MM.1S (cell line): ENCODE measurements at regions not wholly inside any gene's neighbourhood (a gene's known extent, or its start where the extent isn't known, plus 50 kb on each side); places are given as distances from the start of the nearest gene placed in this dataset.

ENCODE experiments used
- DNase-seq: peaks from one replicate; pipeline ENCODE4 v3.0.0-alpha.2; 2015
- H2AFZ ChIP-seq: fragments of 300-600 bp; sonication (generic); 2 replicates; pipeline ENCODE4 v1.6.0; 2016; ENCODE audit warnings: antibody characterized with exemption, low read length
- H3F3A ChIP-seq: fragments of 300-600 bp; sonication (generic); 2 replicates; pipeline ENCODE4 v1.6.1; 2016; ENCODE audit warnings: mild to moderate bottlenecking, antibody characterized with exemption, low read length, moderate library complexity, mixed read lengths; ENCODE audit not compliant: insufficient read depth
- H3K27ac ChIP-seq: fragments of 300-600 bp; sonication (generic); 2 replicates; pipeline ENCODE4 v1.5.1; 2016; ENCODE audit warnings: mild to moderate bottlenecking, low read length
- H3K27me3 ChIP-seq: fragments of 300-600 bp; sonication (generic); replicated peaks from 2 replicates; pipeline ENCODE4 v1.6.0; 2016; ENCODE audit warnings: low read length; ENCODE audit not compliant: insufficient read depth
- H3K36me3 ChIP-seq: fragments of 300-600 bp; sonication (generic); replicated peaks from 2 replicates; pipeline ENCODE4 v1.6.1; 2016; ENCODE audit warnings: mild to moderate bottlenecking, low read length, mixed read lengths; ENCODE audit not compliant: insufficient read depth
- H3K4me1 ChIP-seq: fragments of 300-600 bp; sonication (generic); 2 replicates; pipeline ENCODE4 v1.6.1; 2016; ENCODE audit warnings: low read length, mixed read lengths
- H3K4me2 ChIP-seq: fragments of 300-600 bp; sonication (generic); 2 replicates; pipeline ENCODE4 v1.6.0; 2016; ENCODE audit warnings: low read depth, low read length
- H3K4me3 ChIP-seq: fragments of 300-600 bp; sonication (generic); 2 replicates; pipeline ENCODE4 v1.5.1; 2016; ENCODE audit warnings: low read length, mixed read lengths
- H3K79me2 ChIP-seq: fragments of 300-600 bp; sonication (generic); 2 replicates; pipeline ENCODE4 v1.6.1; 2016; ENCODE audit warnings: mixed run types, low read length, mixed read lengths
- H3K9ac ChIP-seq: fragments of 300-600 bp; sonication (generic); 2 replicates; pipeline ENCODE4 v1.6.1; 2016; ENCODE audit warnings: low read length, mixed read lengths
- H3K9me2 ChIP-seq: fragments of 300-600 bp; sonication (generic); replicated peaks from 2 replicates; pipeline ENCODE4 v1.6.1; 2016; ENCODE audit warnings: mild to moderate bottlenecking, low read length, mixed read lengths; ENCODE audit not compliant: insufficient read depth
- H3K9me3 ChIP-seq: fragments of 300-600 bp; sonication (generic); replicated peaks from 2 replicates; pipeline ENCODE4 v1.6.1; 2016; ENCODE audit warnings: mild to moderate bottlenecking, low read length, mixed read lengths; ENCODE audit not compliant: insufficient read depth
- H4K20me1 ChIP-seq: fragments of 300-600 bp; sonication (generic); 2 replicates; pipeline ENCODE4 v1.6.1; 2016; ENCODE audit warnings: mild to moderate bottlenecking, low read length, moderate library complexity, mixed read lengths; ENCODE audit not compliant: insufficient read depth
- EZH2 ChIP-seq: fragments of 300-600 bp; sonication (generic); optimal IDR thresholded peaks from 2 replicates; pipeline ENCODE3; 2017; ENCODE audit warnings: low read depth, mild to moderate bottlenecking, antibody characterized with exemption, low read length, mixed read lengths
- EZH2phosphoT487 ChIP-seq: fragments of 300-600 bp; sonication (generic); IDR thresholded peaks from 2 replicates; pipeline ENCODE4 v1.6.1; 2018; ENCODE audit warnings: antibody characterized with exemption, low read length
- TF ChIP-seq, protein P1 (sequence below): fragments of 300-600 bp; sonication (generic); IDR thresholded peaks from 2 replicates; pipeline ENCODE4 v1.5.1; 2016; ENCODE audit warnings: antibody characterized with exemption, low read length, mixed read lengths

DNA sequence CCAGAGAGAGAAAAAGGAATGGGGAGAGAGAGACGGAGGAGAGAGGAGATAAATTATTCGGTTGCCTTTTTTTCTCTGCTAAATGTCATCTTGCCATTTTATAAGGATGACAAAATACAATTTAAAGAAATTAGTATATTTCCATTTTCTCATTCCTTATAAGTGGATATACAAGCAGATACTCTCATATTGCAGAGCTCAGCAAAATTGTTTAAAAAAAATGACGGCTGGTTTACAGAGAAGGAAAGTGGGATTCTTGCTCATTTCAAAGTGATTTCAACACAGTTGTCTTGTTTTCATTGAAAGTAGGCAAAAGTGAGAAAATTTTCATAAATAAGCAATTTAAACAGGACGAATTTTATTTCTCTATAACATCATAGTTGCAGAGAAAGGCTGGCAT, 641.9 kb upstream of the CDH6 start:
- H3K79me2 ChIP-seq, result no peaks in the 10 kb centered on the region
- H3F3A ChIP-seq, result no peaks in the 10 kb centered on the region
- no peak overlapping the region for H2AFZ ChIP-seq
- H3K9me2 ChIP-seq, result no peaks in the 10 kb centered on the region
- no peak for DNase-seq
- H3K36me3 ChIP-seq, result no peaks in the 10 kb centered on the region
- no peaks in the 10 kb centered on the region for H3K9me3 ChIP-seq
- no peak overlapping the region for H3K4me3 ChIP-seq
- H3K27me3 ChIP-seq, result no peaks in the 10 kb centered on the region
- no peak overlapping the region for H3K27ac ChIP-seq
- H4K20me1 ChIP-seq, result no peaks in the 10 kb centered on the region; the same call in 1 of the 2 replicates
- no peaks in the 10 kb centered on the region for H3K4me1 ChIP-seq
- no peak overlapping the region for H3K4me2 ChIP-seq
- H3K9ac ChIP-seq, result no peak overlapping the region
- TF ChIP-seq EZH2phosphoT487 (no peak), EZH2 (no peak)
- TF ChIP-seq, protein P1, sequence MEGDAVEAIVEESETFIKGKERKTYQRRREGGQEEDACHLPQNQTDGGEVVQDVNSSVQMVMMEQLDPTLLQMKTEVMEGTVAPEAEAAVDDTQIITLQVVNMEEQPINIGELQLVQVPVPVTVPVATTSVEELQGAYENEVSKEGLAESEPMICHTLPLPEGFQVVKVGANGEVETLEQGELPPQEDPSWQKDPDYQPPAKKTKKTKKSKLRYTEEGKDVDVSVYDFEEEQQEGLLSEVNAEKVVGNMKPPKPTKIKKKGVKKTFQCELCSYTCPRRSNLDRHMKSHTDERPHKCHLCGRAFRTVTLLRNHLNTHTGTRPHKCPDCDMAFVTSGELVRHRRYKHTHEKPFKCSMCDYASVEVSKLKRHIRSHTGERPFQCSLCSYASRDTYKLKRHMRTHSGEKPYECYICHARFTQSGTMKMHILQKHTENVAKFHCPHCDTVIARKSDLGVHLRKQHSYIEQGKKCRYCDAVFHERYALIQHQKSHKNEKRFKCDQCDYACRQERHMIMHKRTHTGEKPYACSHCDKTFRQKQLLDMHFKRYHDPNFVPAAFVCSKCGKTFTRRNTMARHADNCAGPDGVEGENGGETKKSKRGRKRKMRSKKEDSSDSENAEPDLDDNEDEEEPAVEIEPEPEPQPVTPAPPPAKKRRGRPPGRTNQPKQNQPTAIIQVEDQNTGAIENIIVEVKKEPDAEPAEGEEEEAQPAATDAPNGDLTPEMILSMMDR, result no peak

DNA sequence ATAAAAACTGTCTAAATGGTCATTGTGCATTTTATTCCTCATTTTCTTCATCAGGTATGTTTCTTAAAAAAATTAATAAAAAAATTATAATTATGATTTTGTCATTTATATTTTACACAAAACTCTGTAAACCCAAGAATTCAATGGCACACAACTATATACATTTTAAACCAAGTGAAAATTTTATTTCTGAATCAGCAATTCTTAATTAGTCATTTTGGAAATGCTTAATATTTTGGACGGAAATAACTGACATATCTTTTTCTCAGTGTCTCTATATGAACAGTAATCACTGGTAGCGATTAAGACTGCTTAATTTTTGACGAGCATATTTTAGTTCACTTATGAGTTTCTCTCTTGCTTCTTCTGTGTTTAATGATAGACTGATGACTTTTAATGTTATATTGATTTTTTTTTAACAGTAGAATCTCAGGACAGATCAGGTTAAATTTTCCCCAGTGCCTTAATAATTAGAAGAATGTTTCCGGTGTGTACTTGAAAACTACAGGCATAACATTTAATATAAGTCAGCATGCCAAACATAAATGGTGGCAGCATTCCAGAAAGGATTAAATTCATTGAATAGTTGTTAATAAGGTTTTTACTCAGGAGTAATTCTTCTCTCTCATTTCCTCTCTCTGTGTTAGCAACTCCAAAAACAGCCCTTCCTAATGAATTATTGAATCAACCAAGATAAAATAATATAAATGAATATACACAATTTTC, 644.7 kb upstream of the CDH6 start:
- TF ChIP-seq, protein P1, result no peak
- TF ChIP-seq EZH2phosphoT487 (no peak), EZH2 (no peak)
- Histone ChIP-seq H3K4me1 (no peaks in the 10 kb centered on the region), H3K4me2 (no peak overlapping the region), H4K20me1 (no peaks in the 10 kb centered on the region), H3K36me3 (no peaks in the 10 kb centered on the region), H2AFZ (no peak overlapping the region), H3K9ac (no peak overlapping the region), H3K4me3 (no peak overlapping the region), H3K79me2 (no peaks in the 10 kb centered on the region), H3K27ac (no peak overlapping the region), H3K27me3 (no peaks in the 10 kb centered on the region), H3K9me2 (no peaks in the 10 kb centered on the region), H3F3A (no peaks in the 10 kb centered on the region), H3K9me3 (no peaks in the 10 kb centered on the region)
- DNase-seq, result no peak

DNA sequence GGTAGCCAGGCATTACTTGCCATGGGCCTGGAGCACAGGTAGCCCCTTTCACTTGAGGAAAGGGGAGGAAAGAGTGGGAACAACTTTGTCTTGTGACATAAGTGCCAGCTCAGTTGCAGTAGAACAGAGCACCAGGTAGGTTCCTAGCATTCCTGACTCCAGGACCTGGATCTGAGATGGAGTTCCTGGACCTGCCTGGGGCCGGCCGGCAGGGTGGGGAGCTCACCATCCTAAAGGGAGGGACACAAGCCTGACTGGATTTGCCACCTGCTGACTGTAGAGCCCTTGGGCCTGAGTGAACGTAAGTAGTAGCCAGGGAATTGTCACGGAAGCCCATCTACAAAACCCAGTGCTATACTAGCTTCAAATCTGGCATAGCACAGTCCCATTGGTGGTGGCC, 653.3 kb upstream of the CDH6 start:
- no peak overlapping the region for H3K4me3 ChIP-seq
- H3K27ac ChIP-seq, result no peak overlapping the region
- H3K9me2 ChIP-seq, result no peaks in the 10 kb centered on the region
- no peaks in the 10 kb centered on the region for H3F3A ChIP-seq
- no peak overlapping the region for H2AFZ ChIP-seq
- H3K4me2 ChIP-seq, result no peak overlapping the region
- H3K79me2 ChIP-seq, result no peaks in the 10 kb centered on the region
- no peaks in the 10 kb centered on the region for H3K4me1 ChIP-seq
- H3K9ac ChIP-seq, result no peak overlapping the region
- no peaks in the 10 kb centered on the region for H3K36me3 ChIP-seq
- H4K20me1 ChIP-seq, result no peaks in the 10 kb centered on the region
- H3K9me3 ChIP-seq, result no peaks in the 10 kb centered on the region
- no peaks in the 10 kb centered on the region for H3K27me3 ChIP-seq
- TF ChIP-seq EZH2phosphoT487 (no peak), EZH2 (no peak)
- TF ChIP-seq, protein P1, result no peak
- DNase-seq, result no peak
